GM10266 (cell line): ENCODE measurements at regions not wholly inside any gene's neighbourhood (a gene's known extent, or its start where the extent isn't known, plus 50 kb on each side); places are given as distances from the start of the nearest gene placed in this dataset.

Experiments used
- DNase-seq: peaks from one replicate; pipeline ENCODE4 v3.0.0; 2012; ENCODE audit errors: extremely low spot score
- CTCF ChIP-seq: IDR thresholded peaks from 2 replicates; pipeline ENCODE4 v1.5.1; 2012; ENCODE audit warnings: mild to moderate bottlenecking, low read depth; ENCODE audit not compliant: control insufficient read depth, insufficient read depth; ENCODE audit errors: missing control alignments

- DNase-seq, result no peak
- no peak for TF ChIP-seq CTCF
Measured at GRCh38 chr18:22073411-22073810, 96.0 kb upstream of the GATA6 start.

GRCh38 chr18:22074282-22075070 lies 94.9 kb upstream of the GATA6 start:
- TF ChIP-seq CTCF, result no peak
- DNase-seq, result no peak

- no peak for DNase-seq
Measured at GRCh38 chr18:22080035-22080434, 89.4 kb upstream of the GATA6 start.

GRCh38 chr18:22082408-22082807 lies 87.0 kb upstream of the GATA6 start:
- no peak for TF ChIP-seq CTCF
- no peak for DNase-seq

More at GRCh38 chr18:22080035-22080434, 89.4 kb upstream of the GATA6 start:
- TF ChIP-seq CTCF, result no peak

- no peak for TF ChIP-seq CTCF
- DNase-seq, result no peak
Measured at GRCh38 chr18:22084547-22084946, 84.8 kb upstream of the GATA6 start.

- DNase-seq, result no peak
- no peak for TF ChIP-seq CTCF
Measured at GRCh38 chr18:22086973-22087372, 82.4 kb upstream of the GATA6 start.

GRCh38 chr18:22088029-22088428 lies 81.4 kb upstream of the GATA6 start:
- no peak for TF ChIP-seq CTCF
- no peak for DNase-seq
